DMS79 treated with DMSO at 0.1 percent for 48 hours (cell line): ENCODE measurements at regions not wholly inside any gene's neighbourhood (a gene's known extent, or its start where the extent isn't known, plus 50 kb on each side); places are given as distances from the start of the nearest gene placed in this dataset.
"Not testable (repeated sequence)": the region's sequence is repeated elsewhere in the genome, so short reads cannot be mapped to it uniquely, and the experiment has no call there.

Source experiments
- DNase-seq: peaks from one replicate; lab custom pipeline; 2025; lab: John Stamatoyannopoulos, UW

- no peak for DNase-seq
Measured at GRCh38 chr13:50599927-50600326, 243.6 kb downstream of the DLEU7 start.

GRCh38 chr13:50608370-50608769 lies 235.1 kb downstream of the DLEU7 start:
- no peak for DNase-seq

GRCh38 chr13:50609011-50609410 lies 234.5 kb downstream of the DLEU7 start:
- DNase-seq = no peak

GRCh38 chr13:50610238-50610637 lies 233.3 kb downstream of the DLEU7 start:
- no peak for DNase-seq

GRCh38 chr13:50611117-50611781 lies 232.2 kb downstream of the DLEU7 start:
- no peak for DNase-seq

- no peak for DNase-seq
Measured at GRCh38 chr13:50612717-50613116, 230.8 kb downstream of the DLEU7 start.

GRCh38 chr13:50613356-50613831 lies 230.1 kb downstream of the DLEU7 start:
- no peak for DNase-seq

- no peak for DNase-seq
Measured at GRCh38 chr13:50615234-50615633, 228.3 kb downstream of the DLEU7 start.

GRCh38 chr13:50616101-50616500 lies 227.4 kb downstream of the DLEU7 start:
- no peak for DNase-seq

- DNase-seq = no peak
Measured at GRCh38 chr13:50617134-50617721, 226.3 kb downstream of the DLEU7 start.

- DNase-seq = no peak
Measured at GRCh38 chr13:50618206-50618605, 225.3 kb downstream of the DLEU7 start.

GRCh38 chr13:50626101-50626547 lies 217.4 kb downstream of the DLEU7 start:
- no peak for DNase-seq

GRCh38 chr13:50627111-50627510 lies 216.4 kb downstream of the DLEU7 start:
- DNase-seq = no peak

GRCh38 chr13:50628512-50628911 lies 215.0 kb downstream of the DLEU7 start:
- DNase-seq = not testable (repeated sequence)

GRCh38 chr13:50629497-50629896 lies 214.0 kb downstream of the DLEU7 start:
- DNase-seq = no peak

- DNase-seq = no peak
Measured at GRCh38 chr13:50629966-50630365, 213.5 kb downstream of the DLEU7 start.

- DNase-seq = no peak
Measured at GRCh38 chr13:50631041-50631440, 212.5 kb downstream of the DLEU7 start.

- DNase-seq = no peak
Measured at GRCh38 chr13:50634339-50634738, 209.2 kb downstream of the DLEU7 start.

- no peak for DNase-seq
Measured at GRCh38 chr13:50635504-50635903, 208.0 kb downstream of the DLEU7 start.

- DNase-seq = no peak
Measured at GRCh38 chr13:50636007-50636704, 207.3 kb downstream of the DLEU7 start.

GRCh38 chr13:50643060-50643459 lies 200.4 kb downstream of the DLEU7 start:
- no peak for DNase-seq

- no peak for DNase-seq
Measured at GRCh38 chr13:50644081-50644871, 199.2 kb downstream of the DLEU7 start.
